COLO668 (cell line): ENCODE measurements at regions not wholly inside any gene's neighbourhood (a gene's known extent, or its start where the extent isn't known, plus 50 kb on each side); places are given as distances from the start of the nearest gene placed in this dataset.

Experiments
- DNase-seq: peaks from one replicate; lab custom pipeline; 2025; ENCODE audit not compliant: unreplicated experiment; lab: John Stamatoyannopoulos, UW

DNA sequence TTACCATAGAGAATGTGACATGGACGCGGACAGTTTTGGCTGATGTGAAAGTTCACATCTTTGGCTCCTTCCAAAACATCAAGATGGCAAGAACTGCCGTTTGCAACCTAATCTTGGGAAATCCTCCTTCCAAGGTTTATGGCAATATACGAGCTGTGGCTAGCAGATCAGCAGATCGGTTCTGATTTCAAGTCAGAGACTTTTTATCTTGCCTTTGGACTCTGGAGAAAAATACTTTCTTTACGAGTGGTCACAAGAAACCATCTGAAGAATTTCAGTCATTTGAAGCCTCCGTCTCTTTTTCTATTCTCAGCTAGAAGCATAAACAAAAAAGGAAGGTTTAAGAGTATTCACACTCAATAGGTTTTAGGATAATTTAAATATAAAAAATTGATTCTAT is 153.5 kb upstream of the MEIS2 start:
- no peak for DNase-seq

DNA sequence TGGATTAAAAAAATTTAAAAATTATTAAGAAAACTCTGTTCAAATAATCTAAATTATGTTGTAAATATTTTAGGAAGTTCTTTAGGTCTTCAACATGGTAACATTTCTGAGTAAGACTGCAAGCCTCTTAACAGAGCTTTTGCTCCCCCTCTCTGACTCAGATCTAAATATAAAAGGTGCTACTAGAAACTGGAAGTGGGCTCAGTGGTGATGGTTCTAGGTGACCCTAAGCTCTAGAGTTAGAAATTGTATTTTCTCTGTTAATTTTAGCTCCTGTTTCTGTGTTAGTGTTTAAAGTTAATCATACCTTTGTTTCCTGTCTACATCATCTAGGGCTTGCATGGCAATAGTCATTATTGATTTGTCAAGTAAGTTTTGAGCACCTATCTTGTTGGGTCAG is 159.9 kb upstream of the MEIS2 start:
- no peak for DNase-seq

DNA sequence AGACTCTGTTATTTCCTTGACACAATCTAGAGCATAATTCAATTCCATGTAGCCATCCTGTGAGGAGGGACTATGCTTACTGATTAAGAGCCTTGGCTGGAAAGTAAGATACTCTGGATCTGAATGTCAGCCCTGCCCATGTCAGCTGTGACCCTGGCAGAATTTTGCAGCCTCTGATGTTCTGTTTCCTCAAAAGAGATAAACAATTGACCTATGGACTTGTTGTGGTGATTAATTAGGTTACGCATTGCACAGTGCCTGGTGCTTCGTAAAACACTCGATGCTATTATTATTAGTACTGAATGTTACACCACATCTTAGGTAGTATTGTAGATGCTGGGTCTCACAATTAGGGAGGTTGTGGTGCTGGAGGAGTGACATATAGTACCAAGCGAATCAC is 161.3 kb upstream of the MEIS2 start:
- no peak for DNase-seq

DNA sequence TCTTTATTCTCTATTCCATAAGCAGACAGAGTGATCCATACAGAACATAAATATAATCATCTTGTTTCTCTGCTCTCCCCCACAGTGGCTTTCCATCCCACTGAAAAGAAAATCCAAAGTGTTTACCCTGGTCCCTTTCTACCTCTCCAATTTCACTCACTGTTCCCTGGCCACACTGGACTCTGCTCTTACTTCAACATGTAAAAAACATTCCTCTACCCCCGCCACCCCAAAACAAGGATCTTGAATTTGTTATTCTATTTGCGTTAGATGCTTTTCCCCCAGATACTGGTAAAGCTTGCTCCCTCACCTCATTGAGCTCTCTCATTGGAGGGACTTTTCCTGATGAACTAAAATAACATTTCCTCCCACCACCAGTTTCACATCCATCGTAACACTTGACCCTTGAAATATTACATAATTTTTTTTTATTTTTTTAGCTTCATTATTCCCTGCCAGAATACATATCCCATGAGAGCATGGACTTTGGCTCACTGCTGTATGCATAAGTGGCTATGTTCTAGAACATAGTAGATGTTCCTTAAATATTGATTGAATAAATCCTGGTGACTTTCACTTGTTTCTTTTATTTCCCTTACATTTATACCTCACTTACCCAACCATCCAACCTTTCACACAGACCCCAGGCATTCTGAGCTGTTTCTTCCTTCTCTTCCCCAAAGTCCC is 162.7 kb upstream of the MEIS2 start:
- no peak for DNase-seq

DNA sequence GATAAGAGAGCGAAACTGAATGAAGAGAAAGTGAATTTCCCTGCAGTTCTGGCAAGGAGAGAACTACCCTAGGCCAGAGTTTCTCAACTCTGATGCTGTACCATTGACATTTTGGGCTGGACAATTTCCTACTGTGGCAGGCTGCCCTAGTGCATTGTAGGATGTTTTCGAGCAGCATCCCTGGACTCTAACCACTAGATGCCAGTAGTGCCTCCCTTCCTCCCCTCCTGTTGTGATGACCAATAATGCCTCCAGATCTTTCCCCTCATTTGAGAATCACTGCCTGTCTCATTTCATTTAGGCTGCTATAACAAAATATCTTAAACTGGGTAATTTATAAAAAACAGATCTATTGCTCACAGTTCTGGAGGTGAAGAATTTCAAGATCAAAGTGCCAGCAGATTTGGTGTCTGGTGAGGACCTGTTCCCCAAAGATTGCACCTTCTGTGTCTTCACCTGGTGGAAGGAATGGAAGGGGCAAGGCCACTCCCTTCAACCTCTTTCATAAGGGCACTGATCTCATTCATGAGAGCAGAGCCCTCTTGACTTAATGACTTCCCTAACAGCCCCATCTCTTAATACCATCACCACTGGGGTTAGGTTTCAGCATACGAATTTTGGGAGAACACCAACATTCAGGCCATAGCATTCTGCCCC is 188.9 kb upstream of the MEIS2 start:
- peak; percentile 5 for DNase-seq

DNA sequence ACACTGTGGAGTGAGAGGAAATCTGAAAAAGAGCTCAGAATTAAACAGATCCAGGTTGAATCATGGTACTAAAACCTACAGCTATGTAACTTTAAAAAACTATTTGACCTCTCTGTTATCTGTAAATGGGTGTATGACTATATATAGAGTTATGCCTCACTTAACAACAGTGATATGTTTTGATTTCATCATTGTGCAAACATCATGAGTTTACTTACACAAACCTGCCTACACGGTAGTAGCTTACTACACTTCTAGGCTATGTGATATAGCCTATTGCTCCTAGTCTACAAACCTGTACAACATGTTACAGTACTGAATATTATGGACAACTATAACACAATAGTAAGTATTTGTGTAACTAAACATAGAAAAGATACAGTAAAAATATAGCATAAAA is 191.6 kb upstream of the MEIS2 start:
- DNase-seq = no peak

DNA sequence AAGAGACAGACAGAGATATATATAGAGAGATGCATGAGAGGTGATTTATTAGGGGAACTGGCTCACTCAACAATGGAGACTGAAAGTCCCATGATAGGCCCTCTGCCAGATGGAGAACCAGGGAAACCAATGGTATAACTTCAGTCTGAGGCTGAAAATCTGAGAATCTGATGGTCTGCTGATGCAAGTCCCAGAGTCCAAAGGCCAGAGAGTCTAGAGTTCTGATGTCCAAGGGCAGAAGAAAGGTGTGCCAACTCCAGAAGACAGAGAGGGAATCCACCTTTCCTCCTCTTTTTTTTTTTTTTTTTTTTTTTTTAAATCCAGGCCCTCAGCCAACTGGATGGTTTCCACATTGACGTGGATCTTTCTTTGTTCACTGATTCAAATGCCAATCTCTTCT is 197.9 kb upstream of the MEIS2 start:
- DNase-seq = no peak

DNA sequence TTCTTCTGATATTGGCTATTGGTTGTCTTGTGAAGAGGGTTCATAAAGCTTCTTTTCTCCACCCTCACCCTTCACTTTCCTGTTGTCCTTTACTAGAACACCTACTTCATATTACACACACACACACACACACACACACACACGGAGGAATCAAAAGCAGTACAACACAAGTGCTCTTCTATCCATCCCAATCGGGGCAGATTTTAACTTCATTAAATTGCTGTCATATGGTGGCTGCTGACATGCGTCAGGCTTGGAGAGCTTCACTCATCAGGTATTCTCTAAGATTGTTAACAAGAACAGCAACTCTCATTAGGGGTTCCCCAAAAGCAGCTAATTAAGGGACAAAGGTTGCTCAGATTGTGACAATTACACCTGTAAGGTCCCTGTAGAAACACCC is 239.1 kb upstream of the MEIS2 start:
- no peak for DNase-seq

DNA sequence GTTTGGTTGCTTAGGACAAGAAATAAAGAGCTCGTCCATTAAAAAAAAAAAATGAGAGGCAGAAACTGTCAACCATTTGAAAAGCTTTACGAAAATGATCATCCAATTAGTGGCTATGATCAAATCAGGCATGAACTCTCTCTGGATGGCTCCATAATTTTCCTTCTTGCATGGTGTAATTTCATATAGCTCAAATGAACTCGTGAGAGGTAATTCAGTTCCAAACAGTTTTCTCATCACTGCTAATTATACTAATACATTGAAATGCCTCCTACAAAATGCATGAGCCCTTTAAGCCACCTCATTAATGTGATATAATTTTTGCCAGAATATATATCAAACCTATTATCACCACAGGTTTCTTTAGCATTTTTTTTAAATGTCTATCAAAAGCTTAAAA is 239.5 kb upstream of the MEIS2 start:
- no peak for DNase-seq

DNA sequence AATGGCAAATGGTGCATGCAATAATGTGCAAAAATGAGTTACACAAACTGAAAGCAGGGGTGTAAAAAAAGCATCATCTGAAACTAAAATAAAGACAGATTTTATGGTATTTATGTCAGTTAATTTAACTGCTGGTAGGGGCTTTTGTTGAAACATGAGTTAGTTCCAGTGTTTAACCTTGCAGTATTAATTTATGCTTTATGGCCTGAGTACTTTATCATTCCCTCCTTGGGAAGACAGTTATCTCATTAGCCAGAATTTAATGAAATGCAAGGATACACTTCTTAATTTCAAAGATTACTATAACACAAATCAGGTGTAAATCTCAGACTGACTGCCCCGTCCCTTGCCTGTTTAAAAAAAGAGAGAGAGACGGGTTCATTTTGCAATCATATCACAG is 240.1 kb upstream of the MEIS2 start:
- DNase-seq = no peak

DNA sequence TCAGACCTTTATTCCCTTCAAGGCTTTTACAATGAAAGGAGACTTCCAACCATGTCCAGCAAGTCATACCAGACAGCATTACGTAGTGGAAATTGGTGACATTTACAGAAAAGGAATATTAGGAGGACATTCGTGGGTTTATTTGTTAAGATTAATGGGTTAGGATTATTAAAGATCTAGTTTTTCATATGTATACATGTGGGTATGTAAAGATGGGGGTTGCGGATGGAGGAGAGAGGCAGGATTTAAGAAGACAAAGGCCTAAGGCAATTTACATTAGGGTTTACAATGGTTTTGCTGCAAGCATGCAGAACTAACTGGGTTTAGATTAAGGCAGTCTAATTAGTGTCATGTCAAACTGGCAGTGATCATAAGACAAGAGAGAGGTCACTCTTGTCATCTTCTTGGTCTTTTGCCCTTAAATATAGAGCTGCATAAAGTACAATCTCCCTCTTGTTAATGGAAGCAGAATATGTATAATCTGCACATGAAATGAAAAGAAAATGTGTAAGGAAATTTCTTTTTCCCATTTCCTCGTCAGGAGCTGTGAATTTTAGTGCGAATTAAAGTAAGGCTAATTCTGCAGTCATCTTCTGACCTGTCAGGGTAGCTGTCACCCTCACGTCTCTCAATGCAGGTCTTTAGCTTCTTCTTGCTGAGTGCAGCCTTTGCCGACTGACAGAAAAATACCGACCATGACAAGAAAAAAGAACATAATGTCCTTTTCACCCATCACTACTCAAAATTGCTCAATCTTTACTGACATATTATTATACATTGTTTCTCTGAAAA is 258.9 kb upstream of the MEIS2 start:
- DNase-seq = no peak

DNA sequence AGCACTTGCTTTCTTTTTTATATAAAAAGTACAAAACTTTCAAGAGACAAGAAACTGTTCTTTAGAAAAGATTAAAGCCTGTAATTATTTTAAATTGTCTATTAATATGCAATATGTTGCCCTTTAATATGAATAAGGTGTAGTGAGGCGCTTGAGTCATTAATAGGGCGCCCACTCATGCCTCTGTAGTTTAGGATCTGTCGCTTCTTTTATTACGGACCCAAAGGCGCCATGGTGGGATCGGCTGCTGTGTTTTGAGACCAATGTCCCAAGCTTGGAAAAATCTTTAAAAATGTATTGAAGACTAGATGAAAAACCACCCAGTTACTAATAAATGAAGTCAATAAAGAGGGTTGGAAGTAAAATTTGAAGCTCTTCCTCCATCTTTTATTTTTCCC is 259.5 kb upstream of the MEIS2 start:
- DNase-seq = no peak

DNA sequence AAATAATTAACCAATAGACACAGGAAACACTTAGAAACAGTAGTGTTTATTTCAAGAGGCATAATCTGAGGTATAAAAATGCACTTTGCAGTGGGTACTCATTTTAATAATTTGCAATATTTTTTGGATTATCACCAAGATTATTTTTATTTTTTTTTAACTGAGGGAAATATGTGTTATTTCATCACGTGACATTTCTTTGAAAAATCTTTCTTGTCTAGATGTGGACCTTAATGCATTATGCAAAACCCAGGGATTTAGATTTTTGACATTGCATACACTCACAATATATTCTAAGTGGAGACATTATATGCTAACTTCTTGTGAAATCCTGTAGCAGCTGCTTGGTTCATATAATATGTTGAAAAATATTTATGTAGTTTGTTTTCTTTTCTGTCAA is 260.4 kb upstream of the MEIS2 start:
- no peak for DNase-seq

DNA sequence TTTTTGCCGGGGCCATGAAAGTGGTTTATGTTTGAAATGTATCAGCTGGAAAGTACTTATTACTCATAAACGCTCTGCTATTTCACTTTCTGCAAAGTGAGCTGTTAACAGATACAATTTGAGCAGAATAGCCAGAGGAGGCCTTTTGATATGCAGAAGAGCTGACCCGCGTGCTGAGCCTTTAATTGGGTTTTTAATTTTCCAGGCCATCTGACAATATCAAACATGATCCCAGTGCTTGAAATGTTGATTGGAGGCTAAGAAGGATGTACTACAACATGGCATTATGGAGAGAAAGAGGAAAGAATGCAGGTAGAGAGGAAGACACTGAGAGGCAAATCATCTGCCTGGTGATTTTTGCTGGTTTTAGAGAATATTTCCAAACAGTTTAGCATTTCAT is 261.3 kb upstream of the MEIS2 start:
- no peak for DNase-seq

DNA sequence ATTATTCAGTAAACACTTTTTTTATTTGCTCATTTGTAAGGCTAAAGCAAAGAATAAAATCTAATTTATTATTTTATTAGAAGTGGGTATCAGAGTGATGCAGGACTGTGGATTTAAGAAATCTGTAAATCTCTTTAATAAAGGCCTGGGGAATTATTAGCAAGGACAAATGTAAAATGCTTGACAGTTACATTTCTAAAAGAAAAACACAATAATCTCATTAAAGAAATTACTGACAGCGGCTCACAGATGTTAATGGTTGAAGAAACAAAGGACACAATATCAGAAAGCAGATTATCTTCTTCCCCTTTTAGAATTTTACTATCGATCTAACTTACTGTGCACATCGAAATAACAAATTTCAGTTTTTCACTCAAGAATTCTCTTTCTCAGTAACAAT is 262.1 kb upstream of the MEIS2 start:
- DNase-seq = no peak

DNA sequence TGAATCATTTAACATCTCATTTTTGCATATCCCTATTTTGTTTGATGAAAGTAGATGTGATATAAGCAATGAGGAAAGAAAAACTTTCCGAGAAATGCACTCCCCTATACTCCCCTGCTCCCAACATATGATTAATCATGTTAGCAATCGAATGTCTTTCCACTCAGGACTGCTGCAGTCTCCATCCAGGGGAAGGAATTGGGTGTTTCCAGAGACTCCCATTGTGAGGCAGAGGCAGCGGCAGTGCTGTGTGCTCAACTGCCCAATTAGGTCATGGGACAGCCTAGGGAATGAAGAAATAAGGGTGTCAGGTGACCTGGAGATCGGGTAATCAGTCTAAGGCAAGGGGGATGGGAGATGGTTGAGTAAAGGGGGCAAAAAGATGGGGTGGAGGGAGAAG is 268.6 kb upstream of the MEIS2 start:
- DNase-seq = no peak

DNA sequence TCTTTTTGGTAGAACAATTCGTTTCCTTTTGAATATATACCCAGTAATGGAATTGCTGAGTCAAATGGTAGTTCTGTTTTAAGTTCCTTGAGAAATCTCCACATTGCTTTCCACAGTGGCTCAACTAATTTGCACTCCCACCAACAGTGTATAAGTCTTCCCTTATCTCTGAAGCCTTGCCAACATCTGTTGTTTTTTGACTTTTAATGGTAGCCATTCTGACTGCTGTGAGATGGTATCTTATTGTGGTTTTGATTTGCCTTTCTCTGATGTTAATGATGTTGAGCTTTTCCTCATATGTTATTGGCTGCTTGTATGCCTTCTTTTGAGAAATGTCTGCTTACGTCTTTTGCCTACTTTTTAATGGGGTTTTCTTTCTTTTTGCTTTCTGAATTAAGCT is 270.6 kb upstream of the MEIS2 start:
- no peak for DNase-seq

DNA sequence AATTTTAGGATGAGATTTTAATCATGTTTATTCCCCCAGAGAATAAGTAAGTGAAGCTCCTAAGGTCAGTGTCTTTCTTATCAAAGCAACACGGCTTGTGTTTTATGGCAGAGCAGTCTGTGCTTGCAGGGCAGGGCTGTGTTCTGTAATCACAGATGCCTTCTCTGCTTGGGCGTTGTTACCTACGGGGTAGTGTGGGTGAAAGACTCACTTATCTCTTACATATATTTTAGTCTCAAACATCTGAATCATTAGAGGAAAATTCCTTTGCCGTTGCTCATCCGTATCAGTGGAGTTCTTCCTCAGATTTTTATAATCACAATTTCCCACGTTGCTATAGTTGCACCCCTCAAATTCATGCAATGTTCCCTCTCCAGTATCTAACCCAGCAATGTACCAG is 271.7 kb upstream of the MEIS2 start:
- DNase-seq = no peak

DNA sequence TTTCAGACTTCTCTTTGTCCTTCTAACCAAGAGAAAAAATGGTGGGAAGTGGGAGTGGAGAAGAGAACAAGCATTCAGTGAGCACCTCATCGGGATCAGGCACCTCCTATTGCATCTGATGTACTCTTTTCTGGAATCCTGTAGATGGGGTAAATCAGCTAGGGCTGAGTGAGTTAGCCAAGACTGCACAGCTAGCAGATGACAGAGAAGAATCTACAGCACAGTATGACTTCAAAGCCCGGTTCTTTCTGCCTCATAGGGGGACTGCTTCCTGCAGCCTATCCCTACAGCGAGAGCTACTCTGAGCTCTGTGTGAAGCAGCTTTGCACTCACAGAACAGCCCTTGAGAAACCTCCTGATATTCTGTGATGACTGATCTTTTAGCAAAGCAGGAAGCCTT is 275.2 kb upstream of the MEIS2 start:
- DNase-seq = no peak

DNA sequence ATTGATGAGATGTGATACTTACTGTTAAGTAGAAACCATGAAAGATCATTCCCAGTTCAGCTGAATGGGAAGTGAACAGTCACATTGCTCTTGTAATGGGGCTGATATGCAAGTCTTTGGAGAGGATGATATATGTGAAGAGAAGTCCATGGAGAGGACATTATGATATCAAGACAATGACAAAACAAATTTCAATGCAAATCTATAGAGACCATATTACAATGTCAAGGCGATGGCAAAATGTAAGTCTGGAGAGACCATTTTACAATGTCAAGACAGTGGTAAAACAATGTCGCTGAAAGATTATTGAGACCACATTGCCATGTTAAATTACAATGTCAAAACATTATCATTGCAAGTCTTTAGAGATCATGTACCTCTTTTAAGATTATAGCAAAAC is 277.1 kb upstream of the MEIS2 start:
- no peak for DNase-seq

DNA sequence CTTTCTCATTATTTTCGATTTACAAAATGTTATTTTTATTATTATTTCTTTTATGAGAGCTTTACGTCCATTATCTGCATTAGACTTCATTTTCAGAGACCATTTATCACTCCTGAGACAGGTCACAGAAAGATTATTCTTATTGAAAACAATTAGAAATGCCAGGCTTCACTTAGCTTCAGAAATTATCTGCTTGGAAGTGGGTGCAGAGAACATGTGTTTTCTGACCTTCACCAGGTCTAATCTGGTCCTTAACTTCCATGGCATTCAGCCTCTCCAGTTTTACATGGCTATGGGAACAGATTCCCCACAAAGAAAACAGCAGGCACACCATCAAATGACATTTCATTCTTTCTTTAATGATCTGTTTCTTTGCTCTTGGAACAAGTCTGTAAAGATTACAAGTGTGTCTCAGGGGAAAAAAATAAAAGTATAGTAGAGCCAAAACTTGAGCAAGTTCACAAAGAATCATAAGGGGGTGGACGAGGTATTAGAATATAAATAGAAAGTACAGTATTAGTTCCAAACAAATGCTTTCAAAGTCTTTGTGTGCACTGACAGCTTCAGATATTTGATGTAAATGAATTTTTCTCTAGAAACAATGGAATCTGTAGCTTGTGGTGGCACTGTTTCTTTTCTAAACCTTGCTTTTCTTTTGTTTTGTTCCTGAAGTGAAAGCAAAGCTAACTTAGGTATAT is 294.2 kb upstream of the MEIS2 start:
- DNase-seq = no peak

DNA sequence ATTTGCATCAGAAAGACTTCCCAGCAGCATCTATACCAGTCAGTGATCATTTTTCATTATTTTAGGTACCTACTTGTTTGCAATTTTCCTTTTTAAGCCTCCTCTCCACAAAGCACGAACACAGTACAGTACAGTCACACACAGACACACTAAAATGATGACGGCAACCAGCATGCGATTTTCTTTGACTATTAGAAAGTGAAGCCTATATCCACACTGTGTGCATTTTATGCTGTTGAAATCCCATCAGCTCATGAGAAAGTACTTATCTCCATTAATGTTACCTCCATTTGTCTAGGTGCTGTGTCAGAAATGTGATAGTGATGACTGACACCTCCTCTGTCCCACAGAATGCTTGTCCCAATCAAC is 294.7 kb upstream of the MEIS2 start:
- DNase-seq = no peak
